H1 (cell line): ENCODE measurements at regions not wholly inside any gene's neighbourhood (a gene's known extent, or its start where the extent isn't known, plus 50 kb on each side); places are given as distances from the start of the nearest gene placed in this dataset.

Source experiments
- CTCF ChIP-seq, 3 experiments: IDR thresholded peaks; 1 replicate in 2 of 3; 2 replicates in 1 of 3; pipeline versions ENCODE4 v1.5.1 to v1.6.1; 2011; ENCODE audit warnings: low read length in 3 of 3, mild to moderate bottlenecking in 3 of 3, inconsistent platforms in 2 of 3, low read depth in 1 of 3, moderate library complexity in 1 of 3; ENCODE audit not compliant: insufficient read depth in 1 of 3; ENCODE audit errors: control extremely low read depth in 1 of 3
- EP300 ChIP-seq, 2 experiments: IDR thresholded peaks; 1 replicate in 1 of 2; 2 replicates in 1 of 2; pipeline ENCODE4 v1.6.1; 2011 to 2012; ENCODE audit warnings: low read depth in 2 of 2, low read length in 2 of 2, mild to moderate bottlenecking in 2 of 2, borderline replicate concordance in 1 of 2, inconsistent platforms in 1 of 2, moderate library complexity in 1 of 2
- SIX5 ChIP-seq: IDR thresholded peaks from 2 replicates; pipeline ENCODE4 v1.6.1; 2011; ENCODE audit warnings: mild to moderate bottlenecking, low read depth, low read length

- TF ChIP-seq CTCF (IDR thresholded peaks at IDR 0.05; ENCODE audit: control extremely low read depth in 1 of 3, insufficient read depth in 1 of 3, low read depth in 1 of 3, low read length in 3 of 3) = no peak
- no peak for TF ChIP-seq SIX5
- no peak for TF ChIP-seq EP300 (IDR thresholded peaks at IDR 0.05; ENCODE audit: borderline replicate concordance in 1 of 2, low read depth in 2 of 2, low read length in 2 of 2)
These were observed 401.0 kb downstream of the SI start for GRCh38 chr3:164677317-164677716.
